CD4-positive, alpha-beta memory T cell (primary cell): ENCODE measurements at regions not wholly inside any gene's neighbourhood (a gene's known extent, or its start where the extent isn't known, plus 50 kb on each side); places are given as distances from the start of the nearest gene placed in this dataset.

Source experiments
- CTCF ChIA-PET: fragments of 350-600 bp; sonication (Branson Sonifier 250); formaldehyde crosslinking; loops from one replicate; lab custom pipeline; 2021; ENCODE audit warnings: inconsistent platforms; ENCODE audit not compliant: partially characterized antibody; lab: Charles Lee
- POLR2A ChIA-PET: fragments of 350-600 bp; sonication (Branson Sonifier 250); formaldehyde crosslinking; loops from one replicate; lab custom pipeline; 2021; ENCODE audit not compliant: partially characterized antibody; lab: Charles Lee
- DNase-seq, 5 donors: peaks; one replicate each; pipeline versions ENCODE4 v3.0.0 to v3.0.0-alpha.2; 2020 to 2022; ENCODE audit warnings: mixed read lengths in 1 of 5
- H3K27ac ChIP-seq: one replicate; pipeline ENCODE4 v1.7.0; 2013; ENCODE audit warnings: low read depth, low read length
- H3K27me3 ChIP-seq: 2 replicates; pipeline ENCODE4 v1.7.0; 2013; ENCODE audit warnings: mild to moderate bottlenecking, low read length, moderate library complexity; ENCODE audit not compliant: insufficient read depth
- H3K36me3 ChIP-seq: 2 replicates; pipeline ENCODE4 v1.7.0; 2013; ENCODE audit warnings: mild to moderate bottlenecking, low read length, moderate library complexity; ENCODE audit not compliant: insufficient read depth
- H3K4me1 ChIP-seq: 2 replicates; pipeline ENCODE4 v1.7.0; 2013; ENCODE audit warnings: mild to moderate bottlenecking, low read length, moderate library complexity; ENCODE audit not compliant: insufficient read depth
- H3K4me3 ChIP-seq, 2 donors: one replicate each; pipeline ENCODE4 v1.7.0; 2013; ENCODE audit warnings: low read length in 2 of 2, mild to moderate bottlenecking in 1 of 2
- H3K9me3 ChIP-seq, 2 donors: one replicate each; pipeline ENCODE4 v1.7.0; 2013; ENCODE audit warnings: low read length in 2 of 2, control low read depth in 1 of 2; ENCODE audit not compliant: control insufficient read depth in 1 of 2
- H3K27ac Mint-ChIP-seq, 7 donors: one replicate each; pipeline ENCODE4 v1.8.0; 2020 to 2021; ENCODE audit warnings: mixed read lengths in 7 of 7, mild to moderate bottlenecking in 6 of 7, inconsistent platforms in 3 of 7, moderate library complexity in 3 of 7
- H3K27me3 Mint-ChIP-seq, 2 donors: one replicate each; pipeline ENCODE4 v1.8.0; 2020 to 2021; ENCODE audit warnings: mixed read lengths in 2 of 2
- H3K36me3 Mint-ChIP-seq, 2 donors: one replicate each; pipeline ENCODE4 v1.8.0; 2020 to 2021; ENCODE audit warnings: mixed read lengths in 2 of 2, inconsistent platforms in 1 of 2, mild to moderate bottlenecking in 1 of 2
- H3K4me1 Mint-ChIP-seq, 4 donors: one replicate each; pipeline ENCODE4 v1.8.0; 2020 to 2021; ENCODE audit warnings: mixed read lengths in 4 of 4, mild to moderate bottlenecking in 1 of 4
- H3K4me3 Mint-ChIP-seq, 8 donors: one replicate each; pipeline ENCODE4 v1.8.0; 2020 to 2021; ENCODE audit warnings: mixed read lengths in 8 of 8, mild to moderate bottlenecking in 7 of 8, moderate library complexity in 6 of 8, inconsistent platforms in 3 of 8
- H3K9me3 Mint-ChIP-seq, 8 donors: one replicate each; pipeline ENCODE4 v1.8.0; 2020 to 2021; ENCODE audit warnings: mixed read lengths in 8 of 8, mild to moderate bottlenecking in 5 of 8, inconsistent platforms in 3 of 8, moderate library complexity in 1 of 8
- intact Hi-C: fragments of 100-400 bp; cut with micrococcal nuclease; formaldehyde crosslinking; loops from one replicate; pipeline ENCODE4 v1.15.1; 2023

- no peaks in the 10 kb centered on the region for H3K27me3 Mint-ChIP-seq
- POLR2A ChIA-PET: no interaction called here
Measured at GRCh38 chr10:36559412-36560400, 565.7 kb upstream of the ANKRD30A start.

GRCh38 chr10:36556468-36556867 is 568.9 kb upstream of the ANKRD30A start:
- no peak overlapping the region for H3K27ac Mint-ChIP-seq
- CTCF ChIA-PET: no interaction called here

More at GRCh38 chr10:36559412-36560400, 565.7 kb upstream of the ANKRD30A start:
- CTCF ChIA-PET: no interaction called here
- Histone ChIP-seq H3K4me1 (no peaks in the 10 kb centered on the region), H3K4me3 (no peak overlapping the region), H3K36me3 (no peaks in the 10 kb centered on the region), H3K27ac (no peak overlapping the region), H3K27me3 (no peaks in the 10 kb centered on the region), H3K9me3 (no peaks in the 10 kb centered on the region)
- no peaks in the 10 kb centered on the region for H3K4me1 Mint-ChIP-seq
- H3K27ac Mint-ChIP-seq: no peak overlapping the region
- intact Hi-C loops: no loop called here
- H3K36me3 Mint-ChIP-seq: no peaks in the 10 kb centered on the region
- H3K9me3 Mint-ChIP-seq: peaks cover 0 to 3% (median under 1%) of the 10 kb centered on the region in 8 donors
- no peak overlapping the region for H3K4me3 Mint-ChIP-seq
- no peak for DNase-seq

GRCh38 chr10:36555036-36555435 is 570.4 kb upstream of the ANKRD30A start:
- Histone ChIP-seq H3K9me3 (no peaks in the 10 kb centered on the region), H3K4me3 (no peak overlapping the region), H3K27me3 (no peaks in the 10 kb centered on the region), H3K36me3 (no peaks in the 10 kb centered on the region), H3K4me1 (no peaks in the 10 kb centered on the region), H3K27ac (no peak overlapping the region)
- intact Hi-C loops: no loop called here
- no peak for DNase-seq
- Mint-ChIP-seq H3K36me3 (no peaks in the 10 kb centered on the region), H3K27me3 (no peaks in the 10 kb centered on the region), H3K9me3 (peaks cover 0 to 4% (median under 1%) of the 10 kb centered on the region in 8 donors), H3K27ac (no peak overlapping the region), H3K4me3 (no peak overlapping the region), H3K4me1 (no peaks in the 10 kb centered on the region)
- ChIA-PET CTCF (no interaction called here), POLR2A (no interaction called here)

More at GRCh38 chr10:36556468-36556867, 568.9 kb upstream of the ANKRD30A start:
- no peak overlapping the region for H3K27ac ChIP-seq
- Mint-ChIP-seq H3K36me3 (no peaks in the 10 kb centered on the region), H3K4me3 (no peak overlapping the region), H3K9me3 (peaks cover 0 to 4% (median under 1%) of the 10 kb centered on the region in 8 donors), H3K4me1 (no peaks in the 10 kb centered on the region), H3K27me3 (no peaks in the 10 kb centered on the region)
- no peak for DNase-seq
- POLR2A ChIA-PET: no interaction called here
- H3K4me1 ChIP-seq: no peaks in the 10 kb centered on the region
- H3K27me3 ChIP-seq: no peaks in the 10 kb centered on the region
- no peaks in the 10 kb centered on the region for H3K9me3 ChIP-seq
- intact Hi-C loops: no loop called here
- H3K36me3 ChIP-seq: no peaks in the 10 kb centered on the region
- no peak overlapping the region for H3K4me3 ChIP-seq

DNA sequence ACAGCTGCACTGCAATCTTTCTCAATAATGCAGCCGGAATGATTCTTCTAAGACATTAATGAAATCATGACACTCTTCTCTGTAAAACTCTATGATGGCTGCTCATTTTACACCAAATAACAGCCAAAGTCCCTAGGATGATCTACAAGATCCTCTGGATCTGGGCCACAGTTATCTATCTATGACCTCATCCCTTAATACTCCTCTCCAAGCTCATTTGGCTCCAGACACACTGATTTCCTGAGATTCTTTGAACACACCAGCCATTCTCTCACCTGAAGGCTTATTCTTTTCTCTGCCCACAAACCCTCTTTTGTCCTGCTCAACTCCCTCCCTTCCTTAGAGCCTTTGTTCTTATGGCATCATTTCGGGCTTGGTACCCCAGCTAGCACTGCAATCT is 577.4 kb upstream of the ANKRD30A start:
- CTCF ChIA-PET: no interaction called here
- H3K9me3 Mint-ChIP-seq: peaks cover 4 to 16% (median 8%) of the 10 kb centered on the region in 8 donors

GRCh38 chr10:36542493-36542892 is 582.9 kb upstream of the ANKRD30A start:
- Histone ChIP-seq H3K27ac (no peak overlapping the region), H3K27me3 (no peaks in the 10 kb centered on the region), H3K4me1 (no peaks in the 10 kb centered on the region), H3K4me3 (no peak overlapping the region), H3K9me3 (no peaks in the 10 kb centered on the region), H3K36me3 (no peaks in the 10 kb centered on the region)
- Mint-ChIP-seq H3K36me3 (no peaks in the 10 kb centered on the region), H3K4me3 (no peak overlapping the region), H3K27ac (no peak overlapping the region), H3K4me1 (no peaks in the 10 kb centered on the region), H3K27me3 (no peaks in the 10 kb centered on the region), H3K9me3 (peaks cover 0 to 14% (median 5%) of the 10 kb centered on the region in 8 donors)
- CTCF ChIA-PET: no interaction called here
- no peak for DNase-seq
- intact Hi-C loops: no loop called here
- POLR2A ChIA-PET: no interaction called here

More for the DNA sequence above, 577.4 kb upstream of the ANKRD30A start:
- H3K27me3 ChIP-seq: no peaks in the 10 kb centered on the region
- Mint-ChIP-seq H3K27ac (no peak overlapping the region), H3K4me3 (no peak overlapping the region), H3K27me3 (no peaks in the 10 kb centered on the region), H3K4me1 (no peaks in the 10 kb centered on the region), H3K36me3 (no peaks in the 10 kb centered on the region)
- H3K36me3 ChIP-seq: no peaks in the 10 kb centered on the region
- no peak for DNase-seq
- no peak overlapping the region for H3K4me3 ChIP-seq
- POLR2A ChIA-PET: no interaction called here
- no peak overlapping the region for H3K27ac ChIP-seq
- H3K4me1 ChIP-seq: no peaks in the 10 kb centered on the region
- H3K9me3 ChIP-seq: no peaks in the 10 kb centered on the region
- intact Hi-C loops: no loop called here

GRCh38 chr10:36540611-36541010 is 584.8 kb upstream of the ANKRD30A start:
- no peaks in the 10 kb centered on the region for H3K36me3 ChIP-seq
- CTCF ChIA-PET: no interaction called here
- no peak for DNase-seq
- Mint-ChIP-seq H3K4me1 (no peaks in the 10 kb centered on the region), H3K36me3 (no peaks in the 10 kb centered on the region), H3K27me3 (no peaks in the 10 kb centered on the region), H3K4me3 (no peak overlapping the region), H3K27ac (no peak overlapping the region), H3K9me3 (peaks cover 0 to 8% (median 2%) of the 10 kb centered on the region in 8 donors)
- no peaks in the 10 kb centered on the region for H3K4me1 ChIP-seq
- intact Hi-C loops: no loop called here
- no peak overlapping the region for H3K4me3 ChIP-seq
- POLR2A ChIA-PET: no interaction called here
- H3K27ac ChIP-seq: no peak overlapping the region
- H3K27me3 ChIP-seq: no peaks in the 10 kb centered on the region
- H3K9me3 ChIP-seq: no peaks in the 10 kb centered on the region

DNA sequence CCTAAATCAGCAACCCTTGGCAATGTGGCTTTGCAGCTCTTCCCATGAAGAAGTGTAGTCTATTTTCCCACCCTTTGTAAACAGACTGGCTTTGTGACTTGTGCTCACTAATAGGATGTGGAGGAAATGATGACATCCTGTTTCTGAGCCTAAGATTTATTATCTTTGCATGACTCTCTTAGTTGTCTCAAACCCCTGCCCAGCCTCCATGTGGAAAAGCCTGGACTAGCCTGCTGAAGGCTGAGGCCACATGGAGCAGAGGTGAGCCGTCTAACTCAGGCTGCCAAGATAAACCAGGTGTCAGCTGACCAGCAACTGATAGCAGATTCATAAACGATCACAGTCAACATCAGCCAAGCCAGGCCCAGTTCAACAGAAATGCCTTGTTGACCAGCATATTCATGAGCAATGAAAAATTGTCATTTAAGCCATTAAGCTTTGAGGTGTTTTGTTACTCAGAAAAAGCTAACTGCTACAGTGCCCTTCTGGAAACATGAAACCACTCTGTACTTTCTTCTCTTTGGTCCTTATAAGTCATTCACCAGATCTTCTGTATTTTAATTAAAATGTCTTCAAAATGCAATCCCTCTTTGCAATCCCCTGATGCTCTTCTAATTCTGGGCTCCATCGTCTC is 586.3 kb upstream of the ANKRD30A start:
- H3K4me3 Mint-ChIP-seq: peak overlapping the region in 1 of 8 donors; percentile 33
- H3K27me3 Mint-ChIP-seq: no peaks in the 10 kb centered on the region
- CTCF ChIA-PET: no interaction called here

More for the DNA sequence above, 586.3 kb upstream of the ANKRD30A start:
- no peaks in the 10 kb centered on the region for H3K27me3 ChIP-seq
- intact Hi-C loops: no loop called here
- Mint-ChIP-seq H3K9me3 (peaks cover 0 to 8% (median 2%) of the 10 kb centered on the region in 8 donors), H3K27ac (no peak overlapping the region), H3K36me3 (no peaks in the 10 kb centered on the region), H3K4me1 (no peaks in the 10 kb centered on the region)
- DNase-seq: no peak
- no peaks in the 10 kb centered on the region for H3K4me1 ChIP-seq
- H3K36me3 ChIP-seq: no peaks in the 10 kb centered on the region
- H3K27ac ChIP-seq: no peak overlapping the region
- no peaks in the 10 kb centered on the region for H3K9me3 ChIP-seq
- H3K4me3 ChIP-seq: no peak overlapping the region
- POLR2A ChIA-PET: no interaction called here
